SK-N-SH (cell line): ENCODE measurements at regions not wholly inside any gene's neighbourhood (a gene's known extent, or its start where the extent isn't known, plus 50 kb on each side); places are given as distances from the start of the nearest gene placed in this dataset.

Source experiments
- CTCF ChIA-PET: fragments of 300-600, 350-600 bp; formaldehyde crosslinking; extraction: SDS; loops from one replicate; lab custom pipeline; 2021; lab: Yijun Ruan, JAX
- POLR2A ChIA-PET: fragments of 350-600 bp; sonication (Branson Sonifier 250); formaldehyde crosslinking; extraction: SDS; loops from one replicate; lab custom pipeline; 2020; ENCODE audit warnings: antibody characterized with exemption, inconsistent platforms; lab: Yijun Ruan, JAX
- DNase-seq: peaks from one replicate; pipeline ENCODE4 v3.0.0; 2012
- H2AFZ ChIP-seq: fragments of 200-600 bp; sonication (generic); 2 replicates; pipeline ENCODE4 v1.8.1; 2016; ENCODE audit warnings: antibody characterized with exemption, mild to moderate bottlenecking, low read depth
- H3F3A ChIP-seq: fragments of 200-600 bp; sonication (generic); replicated peaks from 2 replicates; pipeline ENCODE3; 2016; ENCODE audit warnings: antibody characterized with exemption, mild to moderate bottlenecking; ENCODE audit not compliant: insufficient read depth
- H3K27ac ChIP-seq, 2 experiments: fragments of 200-500 bp in 1 of 2; fragments of 200-600 bp in 1 of 2; sonication (Bioruptor generic) in 1 of 2; sonication (generic), shearing (Covaris generic) in 1 of 2; 2 replicates each; pipeline versions ENCODE4 v1.5.1 to v1.6.1; 2014 to 2016; ENCODE audit warnings: low read depth in 2 of 2, inconsistent platforms in 1 of 2, low read length in 1 of 2, mild to moderate bottlenecking in 1 of 2, mixed read lengths in 1 of 2
- H3K27me3 ChIP-seq: fragments of 200-600 bp; sonication (generic), shearing (Covaris generic); 2 replicates; pipeline ENCODE4 v1.6.1; 2016; ENCODE audit warnings: mixed run types; ENCODE audit not compliant: insufficient read depth
- H3K36me3 ChIP-seq, 2 experiments: fragments of 200-500 bp in 1 of 2; fragments of 200-600 bp in 1 of 2; sonication (Bioruptor generic) in 1 of 2; sonication (generic) in 1 of 2; replicated peaks in 1 of 2; 2 replicates each; pipeline versions ENCODE3 to v1.5.1; 2014 to 2016; ENCODE audit warnings: low read length in 1 of 2, mild to moderate bottlenecking in 1 of 2; ENCODE audit not compliant: insufficient read depth in 2 of 2, control insufficient read depth in 1 of 2
- H3K4me1 ChIP-seq, 2 experiments: fragments of 200-500 bp in 1 of 2; fragments of 200-600 bp in 1 of 2; sonication (Bioruptor generic) in 1 of 2; sonication (generic), shearing (Covaris generic) in 1 of 2; 2 replicates each; pipeline versions ENCODE4 v1.5.1 to v1.6.1; 2014 to 2016; ENCODE audit warnings: low read depth in 1 of 2, low read length in 1 of 2, mixed run types in 1 of 2; ENCODE audit not compliant: insufficient read depth in 2 of 2, control insufficient read depth in 1 of 2
- H3K4me2 ChIP-seq: fragments of 200-600 bp; sonication (generic), shearing (Covaris generic); 2 replicates; pipeline ENCODE4 v1.6.1; 2017; ENCODE audit warnings: mixed run types
- H3K4me3 ChIP-seq, 2 experiments: fragments of 200-500 bp in 1 of 2; fragments of 200-600 bp in 1 of 2; sonication (Bioruptor generic) in 1 of 2; sonication (generic), shearing (Covaris generic) in 1 of 2; 2 replicates each; pipeline versions ENCODE4 v1.5.1 to v1.8.1; 2014 to 2016; ENCODE audit warnings: low read depth in 2 of 2, inconsistent platforms in 1 of 2, low read length in 1 of 2, mild to moderate bottlenecking in 1 of 2, mixed read lengths in 1 of 2, moderate library complexity in 1 of 2
- H3K79me2 ChIP-seq: fragments of 200-600 bp; sonication (generic); 2 replicates; pipeline ENCODE4 v1.8.1; 2017; ENCODE audit warnings: mild to moderate bottlenecking; ENCODE audit not compliant: insufficient read depth
- H3K9ac ChIP-seq: fragments of 200-600 bp; sonication (generic); 2 replicates; pipeline ENCODE4 v1.6.1; 2017; ENCODE audit warnings: mixed run types
- H3K9me2 ChIP-seq: fragments of 200-600 bp; sonication (generic); 2 replicates; pipeline ENCODE4 v1.6.1; 2017; ENCODE audit warnings: mixed run types
- H3K9me3 ChIP-seq: fragments of 200-600 bp; sonication (generic); 2 replicates; pipeline ENCODE4 v1.6.1; 2017; ENCODE audit warnings: mixed run types, mild to moderate bottlenecking, moderate library complexity
- H4K20me1 ChIP-seq: fragments of 200-600 bp; sonication (generic); 2 replicates; pipeline ENCODE4 v1.6.1; 2017; ENCODE audit warnings: mild to moderate bottlenecking, mixed run types; ENCODE audit not compliant: insufficient read depth
- ELF1 ChIP-seq: IDR thresholded peaks from 2 replicates; pipeline ENCODE4 v1.4.0; 2012
- EZH2phosphoT487 ChIP-seq: fragments of 200-600 bp; sonication (generic); IDR thresholded peaks from 2 replicates; pipeline ENCODE4 v1.6.1; 2017; ENCODE audit warnings: low read depth, mixed run types, mild to moderate bottlenecking, antibody characterized with exemption, moderate library complexity, borderline replicate concordance
- FOSL2 ChIP-seq: IDR thresholded peaks from 2 replicates; pipeline ENCODE4 v1.4.0; 2012; ENCODE audit warnings: low read depth, mild to moderate bottlenecking, moderate library complexity, borderline replicate concordance
- GATA2 ChIP-seq: sonication (generic); formaldehyde crosslinking; IDR thresholded peaks from 2 replicates; pipeline ENCODE4 v1.5.0; 2020; ENCODE audit warnings: mild to moderate bottlenecking, missing genetic modification reagents
- MEF2A ChIP-seq: IDR thresholded peaks from 2 replicates; pipeline ENCODE4 v1.4.0; 2012; ENCODE audit warnings: low read depth, borderline replicate concordance
- NRF1 ChIP-seq: IDR thresholded peaks from 2 replicates; pipeline ENCODE4 v1.6.1; 2012; ENCODE audit warnings: low read depth, mild to moderate bottlenecking, low read length
- RCOR1 ChIP-seq: fragments of 150-350 bp; IDR thresholded peaks from 2 replicates; pipeline ENCODE4 v1.6.1; 2017; ENCODE audit warnings: antibody characterized with exemption, low read length
- SMC3 ChIP-seq: IDR thresholded peaks from 2 replicates; pipeline ENCODE4 v1.6.1; 2012; ENCODE audit warnings: low read depth, low read length, improper control_type of control experiment
- TEAD4 ChIP-seq: IDR thresholded peaks from 2 replicates; pipeline ENCODE4 v1.4.0; 2012; ENCODE audit warnings: mild to moderate bottlenecking, borderline replicate concordance; ENCODE audit not compliant: insufficient read depth
- USF1 ChIP-seq: IDR thresholded peaks from 2 replicates; pipeline ENCODE4 v1.4.0; 2012; ENCODE audit warnings: low read depth, borderline replicate concordance
- WGBS: methylation state at CpG from one replicate; pipeline ENCODE4 v1.1.6; 2017; ENCODE audit warnings: low lambda C conversion rate; 5-methylcytosine and 5-hydroxymethylcytosine counted together
- TF ChIP-seq, protein P1 (sequence below): fragments of 150-350 bp; IDR thresholded peaks from 2 replicates; pipeline ENCODE4 v1.6.1; 2017; ENCODE audit warnings: antibody characterized with exemption, low read length, low read depth, borderline replicate concordance

GRCh38 chr7:83796760-83797159, 147.8 kb upstream of the SEMA3E start:
- ChIA-PET CTCF (interaction anchor here (1.2 to 1.4 kb wide), 2 partner anchors 10 to 788 kb away, joined by 4 read pairs; no protein-coding TSS in a partner anchor), POLR2A (no interaction called here)
- 85% methylated on average over 3 of the region's 3 CpGs for WGBS
- Histone ChIP-seq H3K4me3 (no peak overlapping the region), H3K79me2 (no peaks in the 10 kb centered on the region), H3K9me3 (no peaks in the 10 kb centered on the region), H3K27ac (no peak overlapping the region), H3K4me2 (no peak overlapping the region), H2AFZ (no peak overlapping the region), H3K36me3 (no peaks in the 10 kb centered on the region), H3K9me2 (no peaks in the 10 kb centered on the region), H3K9ac (no peak overlapping the region), H4K20me1 (no peaks in the 10 kb centered on the region), H3K27me3 (no peaks in the 10 kb centered on the region), H3F3A (no peaks in the 10 kb centered on the region), H3K4me1 (peaks cover 0 to 5% of the 10 kb centered on the region in 2 experiments; a peak in 1 of 4 replicates)
- TF ChIP-seq, protein P1, sequence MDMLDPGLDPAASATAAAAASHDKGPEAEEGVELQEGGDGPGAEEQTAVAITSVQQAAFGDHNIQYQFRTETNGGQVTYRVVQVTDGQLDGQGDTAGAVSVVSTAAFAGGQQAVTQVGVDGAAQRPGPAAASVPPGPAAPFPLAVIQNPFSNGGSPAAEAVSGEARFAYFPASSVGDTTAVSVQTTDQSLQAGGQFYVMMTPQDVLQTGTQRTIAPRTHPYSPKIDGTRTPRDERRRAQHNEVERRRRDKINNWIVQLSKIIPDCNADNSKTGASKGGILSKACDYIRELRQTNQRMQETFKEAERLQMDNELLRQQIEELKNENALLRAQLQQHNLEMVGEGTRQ: no peak
- TF ChIP-seq USF1 (no peak), NRF1 (no peak), TEAD4 (no peak), EZH2phosphoT487 (no peak), MEF2A (no peak), SMC3 (no peak), FOSL2 (no peak)
- DNase-seq: no peak

DNA sequence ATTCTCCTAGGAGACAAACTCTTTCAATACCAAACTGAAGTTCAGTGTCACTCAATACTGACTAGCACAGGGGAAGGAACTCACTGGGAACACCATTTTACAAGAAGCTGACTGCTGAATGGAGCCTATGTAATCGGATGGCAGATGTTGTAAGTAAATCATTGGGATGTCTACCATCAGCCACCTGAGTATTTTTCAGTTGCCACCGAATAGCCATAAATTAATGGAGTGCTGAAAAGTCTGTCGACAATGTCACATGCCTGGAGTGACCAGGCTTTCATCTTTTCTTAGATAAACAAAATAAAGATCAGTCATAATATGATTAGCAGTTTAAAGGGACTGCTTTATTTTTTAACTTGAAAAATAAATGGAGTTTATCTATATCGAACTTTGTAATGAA, 145.9 kb upstream of the SEMA3E start:
- WGBS: 49% methylated on average over 4 of the region's 4 CpGs
- ChIA-PET CTCF (interaction anchor here (0.6 to 1.2 kb wide), 3 partner anchors 36 to 141 kb away, joined by 3 to 4 read pairs (median 4); no protein-coding TSS in a partner anchor), POLR2A (no interaction called here)

More for the DNA sequence above, 145.9 kb upstream of the SEMA3E start:
- Histone ChIP-seq H3K9ac (no peak overlapping the region), H3K27me3 (no peaks in the 10 kb centered on the region), H3K9me2 (no peaks in the 10 kb centered on the region), H3K79me2 (no peaks in the 10 kb centered on the region), H3K36me3 (no peaks in the 10 kb centered on the region), H3F3A (no peaks in the 10 kb centered on the region), H3K4me3 (no peak overlapping the region), H3K4me1 (peaks cover 0 to 5% of the 10 kb centered on the region in 2 experiments; a peak in 1 of 4 replicates), H3K9me3 (no peaks in the 10 kb centered on the region), H3K27ac (no peak overlapping the region), H4K20me1 (no peaks in the 10 kb centered on the region), H3K4me2 (no peak overlapping the region), H2AFZ (no peak overlapping the region)
- TF ChIP-seq RCOR1: no peak
- TF ChIP-seq USF1: no peak
- TF ChIP-seq ELF1: no peak
- 0 out of 2 replicates have a peak, but pooled peaks have one; percentile 12 for TF ChIP-seq GATA2 (CRISPR knock-in tag)
- DNase-seq: no peak
